SK-N-SH (cell line): ENCODE measurements at regions not wholly inside any gene's neighbourhood (a gene's known extent, or its start where the extent isn't known, plus 50 kb on each side); places are given as distances from the start of the nearest gene placed in this dataset.

Source experiments
- CTCF ChIA-PET: fragments of 300-600, 350-600 bp; formaldehyde crosslinking; extraction: SDS; loops from one replicate; lab custom pipeline; 2021; lab: Yijun Ruan, JAX
- POLR2A ChIA-PET: fragments of 350-600 bp; sonication (Branson Sonifier 250); formaldehyde crosslinking; extraction: SDS; loops from one replicate; lab custom pipeline; 2020; ENCODE audit warnings: antibody characterized with exemption, inconsistent platforms; lab: Yijun Ruan, JAX
- DNase-seq: peaks from one replicate; pipeline ENCODE4 v3.0.0; 2012
- H2AFZ ChIP-seq: fragments of 200-600 bp; sonication (generic); 2 replicates; pipeline ENCODE4 v1.8.1; 2016; ENCODE audit warnings: antibody characterized with exemption, mild to moderate bottlenecking, low read depth
- H3F3A ChIP-seq: fragments of 200-600 bp; sonication (generic); replicated peaks from 2 replicates; pipeline ENCODE3; 2016; ENCODE audit warnings: antibody characterized with exemption, mild to moderate bottlenecking; ENCODE audit not compliant: insufficient read depth
- H3K27ac ChIP-seq, 2 experiments: fragments of 200-500 bp in 1 of 2; fragments of 200-600 bp in 1 of 2; sonication (Bioruptor generic) in 1 of 2; sonication (generic), shearing (Covaris generic) in 1 of 2; 2 replicates each; pipeline versions ENCODE4 v1.5.1 to v1.6.1; 2014 to 2016; ENCODE audit warnings: low read depth in 2 of 2, inconsistent platforms in 1 of 2, low read length in 1 of 2, mild to moderate bottlenecking in 1 of 2, mixed read lengths in 1 of 2
- H3K27me3 ChIP-seq: fragments of 200-600 bp; sonication (generic), shearing (Covaris generic); 2 replicates; pipeline ENCODE4 v1.6.1; 2016; ENCODE audit warnings: mixed run types; ENCODE audit not compliant: insufficient read depth
- H3K36me3 ChIP-seq, 2 experiments: fragments of 200-500 bp in 1 of 2; fragments of 200-600 bp in 1 of 2; sonication (Bioruptor generic) in 1 of 2; sonication (generic) in 1 of 2; replicated peaks in 1 of 2; 2 replicates each; pipeline versions ENCODE3 to v1.5.1; 2014 to 2016; ENCODE audit warnings: low read length in 1 of 2, mild to moderate bottlenecking in 1 of 2; ENCODE audit not compliant: insufficient read depth in 2 of 2, control insufficient read depth in 1 of 2
- H3K4me1 ChIP-seq, 2 experiments: fragments of 200-500 bp in 1 of 2; fragments of 200-600 bp in 1 of 2; sonication (Bioruptor generic) in 1 of 2; sonication (generic), shearing (Covaris generic) in 1 of 2; 2 replicates each; pipeline versions ENCODE4 v1.5.1 to v1.6.1; 2014 to 2016; ENCODE audit warnings: low read depth in 1 of 2, low read length in 1 of 2, mixed run types in 1 of 2; ENCODE audit not compliant: insufficient read depth in 2 of 2, control insufficient read depth in 1 of 2
- H3K4me2 ChIP-seq: fragments of 200-600 bp; sonication (generic), shearing (Covaris generic); 2 replicates; pipeline ENCODE4 v1.6.1; 2017; ENCODE audit warnings: mixed run types
- H3K4me3 ChIP-seq, 2 experiments: fragments of 200-500 bp in 1 of 2; fragments of 200-600 bp in 1 of 2; sonication (Bioruptor generic) in 1 of 2; sonication (generic), shearing (Covaris generic) in 1 of 2; 2 replicates each; pipeline versions ENCODE4 v1.5.1 to v1.8.1; 2014 to 2016; ENCODE audit warnings: low read depth in 2 of 2, inconsistent platforms in 1 of 2, low read length in 1 of 2, mild to moderate bottlenecking in 1 of 2, mixed read lengths in 1 of 2, moderate library complexity in 1 of 2
- H3K79me2 ChIP-seq: fragments of 200-600 bp; sonication (generic); 2 replicates; pipeline ENCODE4 v1.8.1; 2017; ENCODE audit warnings: mild to moderate bottlenecking; ENCODE audit not compliant: insufficient read depth
- H3K9ac ChIP-seq: fragments of 200-600 bp; sonication (generic); 2 replicates; pipeline ENCODE4 v1.6.1; 2017; ENCODE audit warnings: mixed run types
- H3K9me2 ChIP-seq: fragments of 200-600 bp; sonication (generic); 2 replicates; pipeline ENCODE4 v1.6.1; 2017; ENCODE audit warnings: mixed run types
- H3K9me3 ChIP-seq: fragments of 200-600 bp; sonication (generic); 2 replicates; pipeline ENCODE4 v1.6.1; 2017; ENCODE audit warnings: mixed run types, mild to moderate bottlenecking, moderate library complexity
- H4K20me1 ChIP-seq: fragments of 200-600 bp; sonication (generic); 2 replicates; pipeline ENCODE4 v1.6.1; 2017; ENCODE audit warnings: mild to moderate bottlenecking, mixed run types; ENCODE audit not compliant: insufficient read depth
- CHD2 ChIP-seq: fragments of 150-350 bp; IDR thresholded peaks from 2 replicates; pipeline ENCODE4 v1.6.1; 2018; ENCODE audit warnings: low read length; ENCODE audit not compliant: partially characterized antibody
- CTCF ChIP-seq: fragments of 200-600 bp; sonication (generic); IDR thresholded peaks from 2 replicates; pipeline ENCODE4 v1.6.1; 2017; ENCODE audit warnings: antibody characterized with exemption, mild to moderate bottlenecking, moderate library complexity
- EP300 ChIP-seq, 2 experiments: IDR thresholded peaks; 2 replicates each; pipeline versions ENCODE4 v1.4.0 to v1.6.1; 2012; ENCODE audit warnings: borderline replicate concordance in 1 of 2, low read depth in 1 of 2, low read length in 1 of 2
- GABPA ChIP-seq: IDR thresholded peaks from 2 replicates; pipeline ENCODE4 v1.4.0; 2012; ENCODE audit warnings: low read depth, mild to moderate bottlenecking
- GATA2 ChIP-seq: sonication (generic); formaldehyde crosslinking; IDR thresholded peaks from 2 replicates; pipeline ENCODE4 v1.5.0; 2020; ENCODE audit warnings: mild to moderate bottlenecking, missing genetic modification reagents
- MXI1 ChIP-seq: IDR thresholded peaks from 2 replicates; pipeline ENCODE4 v1.6.1; 2012; ENCODE audit warnings: mild to moderate bottlenecking, low read depth, low read length, improper control_type of control experiment
- NRF1 ChIP-seq: IDR thresholded peaks from 2 replicates; pipeline ENCODE4 v1.6.1; 2012; ENCODE audit warnings: low read depth, mild to moderate bottlenecking, low read length
- PBX3 ChIP-seq: IDR thresholded peaks from 2 replicates; pipeline ENCODE4; 2012
- RAD21 ChIP-seq: IDR thresholded peaks from 2 replicates; pipeline ENCODE4 v1.6.1; 2012; ENCODE audit warnings: mild to moderate bottlenecking, low read length
- REST ChIP-seq: IDR thresholded peaks from 2 replicates; pipeline ENCODE4 v1.6.1; 2012; ENCODE audit warnings: mild to moderate bottlenecking, low read depth, low read length, moderate library complexity
- RFX5 ChIP-seq: IDR thresholded peaks from 2 replicates; pipeline ENCODE4 v1.6.1; 2012; ENCODE audit warnings: mild to moderate bottlenecking, improper control_type of control experiment, low read length
- SIN3A ChIP-seq: IDR thresholded peaks from 2 replicates; pipeline ENCODE4 v1.6.1; 2012; ENCODE audit warnings: low read depth, mild to moderate bottlenecking, low read length, moderate library complexity, borderline replicate concordance
- SMC3 ChIP-seq: IDR thresholded peaks from 2 replicates; pipeline ENCODE4 v1.6.1; 2012; ENCODE audit warnings: low read depth, low read length, improper control_type of control experiment
- TCF12 ChIP-seq: IDR thresholded peaks from 2 replicates; pipeline ENCODE4 v1.4.0; 2012
- TEAD4 ChIP-seq: IDR thresholded peaks from 2 replicates; pipeline ENCODE4 v1.4.0; 2012; ENCODE audit warnings: mild to moderate bottlenecking, borderline replicate concordance; ENCODE audit not compliant: insufficient read depth
- WGBS: methylation state at CpG from one replicate; pipeline ENCODE4 v1.1.6; 2017; ENCODE audit warnings: low lambda C conversion rate; 5-methylcytosine and 5-hydroxymethylcytosine counted together

- TF ChIP-seq PBX3 (no peak), TEAD4 (no peak)
Observed at GRCh38 chr11:134904103-134904790, 492.2 kb upstream of the B3GAT1 start (continued).

GRCh38 chr11:134901955-134902918 is 490.2 kb upstream of the B3GAT1 start:
- CTCF ChIA-PET = no interaction called here

More at GRCh38 chr11:134901955-134902918, 490.2 kb upstream of the B3GAT1 start:
- 43% methylated on average over 9 of the region's 9 CpGs for WGBS
- H3K9me2 ChIP-seq = no peaks in the 10 kb centered on the region
- TF ChIP-seq RFX5 (no peak), GABPA (no peak), SIN3A (no peak), NRF1 (no peak), RAD21 (no peak), CHD2 (no peak), CTCF (no peak), EP300 (IDR thresholded peaks at IDR 0.05; ENCODE audit: borderline replicate concordance in 1 of 2, low read depth in 1 of 2, low read length in 1 of 2) (no peak), REST (no peak), MXI1 (no peak), GATA2 (CRISPR knock-in tag) (no peak), SMC3 (no peak), TCF12 (no peak)
- TF ChIP-seq, all 33 proteins: peak for 0
- H3K9me3 ChIP-seq = no peaks in the 10 kb centered on the region
- no peaks in the 10 kb centered on the region for H3K27me3 ChIP-seq
- peaks cover 0 to 8% of the 10 kb centered on the region in 2 experiments; a peak in 1 of 4 replicates for H3K4me1 ChIP-seq
- no peak overlapping the region for H3K4me2 ChIP-seq
- no peak for DNase-seq
- no peak overlapping the region for H3K27ac ChIP-seq
- H3K4me3 ChIP-seq = no peak overlapping the region
- no peaks in the 10 kb centered on the region for H3K36me3 ChIP-seq
- H3K9ac ChIP-seq = no peak overlapping the region
- no peaks in the 10 kb centered on the region for H3F3A ChIP-seq
- no peaks in the 10 kb centered on the region for H3K79me2 ChIP-seq
- no peaks in the 10 kb centered on the region for H4K20me1 ChIP-seq
- H2AFZ ChIP-seq = no peak overlapping the region
- POLR2A ChIA-PET = no interaction called here
